CD4-positive, alpha-beta T cell treated with Interleukin-4 for 1 hour (primary cell): ENCODE measurements at regions not wholly inside any gene's neighbourhood (a gene's known extent, or its start where the extent isn't known, plus 50 kb on each side); places are given as distances from the start of the nearest gene placed in this dataset.

Experiments used
- DNase-seq, 2 donors: peaks; one replicate each; pipeline ENCODE4 v3.0.0-alpha.2; 2020 to 2022

- no peak for DNase-seq
Observed at GRCh38 chr9:115913696-115914095, 239.9 kb upstream of the PAPPA start.

- DNase-seq: no peak
Observed at GRCh38 chr9:115914291-115914690, 239.3 kb upstream of the PAPPA start.

DNA sequence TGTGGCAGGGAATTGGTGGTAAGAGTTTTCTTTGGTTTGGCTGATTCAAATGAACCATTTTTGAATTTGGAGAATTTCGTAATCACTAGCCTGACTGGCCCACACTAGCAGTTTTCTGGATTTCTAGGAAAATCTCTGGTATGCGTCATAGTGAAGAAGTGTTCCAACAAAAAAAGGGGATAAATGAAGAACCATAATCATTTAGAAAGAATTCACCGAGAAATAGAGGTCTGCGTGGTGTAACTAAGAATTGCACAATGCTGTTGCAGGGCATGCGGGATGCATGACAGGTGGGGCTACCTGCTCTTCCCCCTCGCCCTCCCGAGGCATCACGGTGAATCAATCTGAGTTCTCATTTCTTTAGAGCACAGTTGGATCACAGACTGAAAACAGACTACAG lies 232.3 kb upstream of the PAPPA start:
- no peak for DNase-seq

DNA sequence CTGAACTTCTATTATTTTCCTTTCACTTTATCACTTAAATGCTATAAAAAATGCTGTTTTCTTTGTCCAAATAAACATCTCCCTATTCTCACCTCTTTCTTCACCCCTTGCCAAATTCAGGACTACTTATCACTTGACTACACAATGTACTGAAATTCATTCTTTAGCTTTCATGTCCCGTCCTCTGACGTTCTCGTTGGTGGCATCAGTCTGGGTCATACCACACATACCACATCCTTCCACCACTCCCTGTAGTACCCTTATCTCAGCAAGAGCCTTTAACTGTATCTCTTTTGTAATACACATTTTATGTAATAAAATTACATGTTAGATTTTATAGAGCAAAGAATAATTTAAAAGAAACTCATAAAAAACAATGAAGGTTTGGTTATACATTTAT lies 231.1 kb upstream of the PAPPA start:
- DNase-seq: no peak

GRCh38 chr9:115923410-115923809 lies 230.2 kb upstream of the PAPPA start:
- no peak for DNase-seq

DNA sequence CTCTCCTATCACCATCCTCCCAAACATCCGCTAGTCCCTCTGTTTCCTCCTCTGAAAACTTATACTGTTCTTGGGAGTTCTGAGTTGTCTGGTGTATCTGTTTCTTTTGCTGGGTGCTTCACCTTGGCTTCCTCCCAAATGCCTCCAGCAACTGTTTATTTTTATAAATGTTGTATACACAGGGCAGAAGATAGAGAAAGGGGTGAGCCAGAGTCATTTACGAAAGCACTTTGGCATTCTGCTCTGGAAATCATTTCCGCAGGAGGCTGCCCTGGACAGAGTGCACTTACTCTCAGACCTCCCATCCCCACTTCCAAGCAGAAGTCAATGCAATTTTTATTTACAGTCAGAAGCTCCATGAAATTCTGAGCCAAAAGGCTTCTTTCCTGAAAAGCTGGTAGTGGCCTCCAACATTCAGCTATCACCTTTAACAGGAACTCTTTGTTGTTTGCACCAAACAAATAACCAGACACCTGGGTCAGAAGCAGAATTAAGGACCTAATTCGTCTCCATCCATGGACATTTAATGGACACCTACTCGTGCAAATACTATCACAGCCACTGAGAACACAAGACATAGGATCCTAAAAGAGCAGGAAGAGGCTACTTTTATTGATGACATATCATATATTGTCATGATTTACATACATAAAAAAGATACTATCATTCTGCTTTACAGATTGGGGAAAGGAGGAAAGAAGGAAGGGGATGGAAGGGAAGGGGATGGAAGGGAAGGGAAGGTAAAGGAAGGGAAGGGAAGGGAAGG lies 229.5 kb upstream of the PAPPA start:
- no peak for DNase-seq

GRCh38 chr9:115924669-115924987 lies 229.0 kb upstream of the PAPPA start:
- no peak for DNase-seq

DNA sequence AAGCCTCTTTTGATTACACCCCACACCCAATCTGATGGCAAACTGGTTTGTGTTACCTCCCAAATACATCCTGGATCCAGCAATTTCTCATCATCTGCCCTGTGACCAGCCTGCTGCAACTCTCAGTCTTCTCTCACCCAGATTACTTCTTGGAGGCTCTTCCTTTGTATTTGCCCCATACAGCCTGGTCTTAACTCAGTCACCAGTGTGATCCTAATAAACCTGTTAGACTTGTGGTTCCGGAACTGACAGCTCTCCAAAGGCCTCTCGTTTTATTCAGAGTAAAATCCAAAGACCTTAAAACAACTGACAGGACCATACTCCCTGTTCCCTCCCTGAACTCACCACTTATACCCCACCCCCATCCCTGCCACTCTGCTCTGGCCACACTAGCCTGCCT lies 228.2 kb upstream of the PAPPA start:
- no peak for DNase-seq

DNA sequence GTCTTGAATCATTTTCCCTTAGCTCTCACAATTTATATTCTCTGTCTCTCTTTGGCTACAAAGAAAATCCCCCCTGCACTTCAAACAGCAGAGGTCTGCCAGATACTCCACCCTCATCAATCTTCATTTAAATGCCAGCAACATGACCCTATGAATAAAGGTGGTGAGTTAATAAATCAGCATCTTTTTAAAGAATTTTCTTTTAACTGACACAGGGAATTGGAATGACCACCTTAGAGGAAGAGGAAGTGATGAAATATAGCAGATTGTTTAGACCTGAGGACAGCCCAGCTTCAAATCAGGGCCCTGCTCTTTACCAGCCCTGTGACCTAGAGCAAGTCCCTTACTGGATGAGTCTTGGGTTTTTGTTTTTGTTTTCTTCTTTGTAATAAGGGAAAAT lies 223.1 kb upstream of the PAPPA start:
- DNase-seq: no peak

DNA sequence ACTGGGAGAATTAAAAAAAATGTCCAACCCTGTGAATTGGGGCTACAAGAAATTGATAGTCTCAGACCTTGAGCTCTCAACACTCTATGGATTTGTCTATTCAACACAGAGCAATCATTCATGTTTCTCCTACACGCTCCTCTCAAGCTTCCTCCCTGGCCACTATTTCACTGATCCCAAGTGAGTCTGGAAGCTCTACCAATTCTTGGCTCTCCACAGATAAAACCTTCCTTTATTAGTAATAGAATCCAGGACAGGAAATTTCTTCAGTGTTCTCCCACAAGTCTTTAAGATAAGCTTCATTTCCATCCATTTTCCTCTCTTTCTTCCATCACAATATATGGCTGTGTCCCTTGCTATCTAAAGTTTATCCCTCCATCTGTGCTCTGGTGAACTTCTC lies 215.1 kb upstream of the PAPPA start:
- no peak for DNase-seq

- no peak for DNase-seq
Observed at GRCh38 chr9:115939065-115939765, 214.4 kb upstream of the PAPPA start.

DNA sequence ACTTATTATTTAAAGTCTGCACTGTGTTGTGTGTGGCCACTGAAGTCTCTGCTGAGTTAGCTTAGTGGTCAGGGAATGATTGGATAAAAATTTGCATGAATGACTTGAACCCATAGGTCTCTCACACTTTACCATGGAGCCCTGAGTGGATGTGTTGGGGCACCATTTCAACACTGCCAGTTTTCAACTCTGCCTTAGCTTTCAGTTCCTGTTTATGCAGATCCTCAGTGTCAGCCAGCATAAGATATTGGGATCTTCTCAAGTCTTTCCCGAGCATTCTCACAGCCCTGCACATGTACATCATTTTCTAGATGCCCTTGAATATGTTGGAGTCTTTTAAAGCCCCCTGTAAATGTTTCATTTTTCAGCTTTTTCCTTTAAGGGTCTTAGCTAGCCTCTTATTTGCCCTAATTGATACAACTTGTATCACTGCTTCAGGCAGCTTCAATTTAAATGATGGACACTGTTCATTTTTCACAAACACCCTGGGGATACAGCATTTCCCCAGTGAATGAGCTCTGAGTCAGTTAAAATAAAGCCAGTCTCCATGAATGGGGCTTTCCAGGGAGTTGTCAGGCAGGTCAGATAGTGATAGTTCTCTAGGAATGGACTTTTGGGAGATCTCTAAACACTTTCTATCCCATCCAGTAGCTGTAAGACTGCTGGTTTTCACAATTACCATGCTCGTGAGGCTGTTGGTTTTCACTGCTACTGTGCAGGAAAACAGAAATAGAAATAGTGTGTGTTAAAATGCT lies 211.9 kb upstream of the PAPPA start:
- DNase-seq: no peak

- no peak for DNase-seq
Observed at GRCh38 chr9:115943431-115944165, 210.0 kb upstream of the PAPPA start.

GRCh38 chr9:115944166-115944948 lies 209.2 kb upstream of the PAPPA start:
- no peak for DNase-seq

DNA sequence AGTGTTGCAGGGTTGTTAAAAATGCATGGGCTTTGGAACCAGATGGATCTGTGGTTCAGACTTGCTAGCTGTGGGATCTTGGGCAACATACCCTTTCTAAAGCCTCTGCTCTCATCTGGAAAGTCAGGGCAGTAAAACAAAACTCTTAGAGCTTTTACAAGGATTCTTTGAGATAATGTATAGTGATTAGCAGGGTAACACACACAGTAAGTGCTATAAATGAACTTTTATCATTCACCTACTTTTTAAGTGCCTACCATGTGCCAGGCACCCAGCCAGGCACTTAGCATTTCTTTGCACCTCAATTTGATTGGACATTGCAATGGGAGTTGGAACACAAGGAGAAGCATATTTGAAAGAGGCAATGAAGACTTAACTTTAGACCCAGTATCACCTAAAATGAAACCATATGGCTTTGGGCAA lies 208.6 kb upstream of the PAPPA start:
- no peak for DNase-seq

GRCh38 chr9:115946530-115946929 lies 207.1 kb upstream of the PAPPA start:
- no peak for DNase-seq

GRCh38 chr9:115951977-115952376 lies 201.6 kb upstream of the PAPPA start:
- no peak for DNase-seq

DNA sequence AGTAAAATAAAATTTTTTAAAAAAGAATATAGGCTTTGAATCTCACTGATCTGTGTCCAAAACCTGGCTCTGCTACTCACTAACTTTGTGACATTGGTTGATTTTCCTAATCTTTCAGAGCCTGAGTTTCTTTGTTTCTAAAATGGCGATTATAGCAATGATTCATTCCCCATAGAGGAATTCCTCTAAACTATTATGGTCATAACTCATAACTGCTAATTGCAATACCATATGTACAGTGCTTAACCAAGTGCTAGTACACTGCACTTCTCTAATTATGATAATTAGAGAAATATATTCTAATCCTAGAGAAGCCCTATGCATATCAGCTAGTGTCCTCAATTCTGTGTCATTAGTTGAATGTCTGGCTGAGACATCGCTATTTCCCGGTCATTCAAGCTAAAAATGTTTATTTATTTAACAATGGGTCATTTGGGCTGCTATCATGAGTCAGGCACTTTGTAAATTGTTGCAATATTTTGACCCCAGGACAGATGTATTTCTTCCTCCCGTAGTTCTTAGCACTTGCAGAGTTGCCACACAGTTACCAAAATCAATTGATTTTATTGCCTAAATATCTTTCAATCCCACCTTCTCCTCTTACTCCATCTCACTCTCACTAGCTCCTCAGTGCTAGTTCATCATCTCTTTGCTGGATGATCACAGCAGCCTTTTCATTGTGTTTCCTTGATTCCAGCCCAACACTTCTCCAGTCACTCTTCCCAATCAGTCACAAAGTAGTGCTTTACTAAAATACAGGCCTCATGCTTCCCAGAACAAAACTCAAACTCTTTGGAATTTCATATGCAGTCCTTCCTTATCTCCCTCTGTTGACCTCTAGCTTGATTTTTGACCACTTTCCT lies 200.9 kb upstream of the PAPPA start:
- DNase-seq: no peak

DNA sequence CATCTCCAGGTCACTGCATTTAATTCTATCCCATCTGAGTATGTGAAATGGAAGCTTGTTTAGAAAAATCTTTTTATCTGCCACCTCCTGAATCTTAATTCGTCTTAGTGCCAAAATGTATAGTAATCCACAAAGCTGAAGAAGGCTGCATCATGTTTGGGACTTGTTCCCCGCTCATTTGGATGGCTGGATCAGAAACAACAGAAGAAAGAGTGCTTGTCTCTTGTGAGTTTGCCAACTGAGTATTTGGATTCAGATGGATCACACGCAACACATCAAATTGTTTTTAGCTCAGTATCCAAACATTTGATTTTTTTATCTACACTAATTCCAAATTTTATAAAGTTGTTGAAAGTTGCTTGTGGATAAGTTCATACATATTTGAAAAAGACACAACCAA lies 197.2 kb upstream of the PAPPA start:
- no peak for DNase-seq

DNA sequence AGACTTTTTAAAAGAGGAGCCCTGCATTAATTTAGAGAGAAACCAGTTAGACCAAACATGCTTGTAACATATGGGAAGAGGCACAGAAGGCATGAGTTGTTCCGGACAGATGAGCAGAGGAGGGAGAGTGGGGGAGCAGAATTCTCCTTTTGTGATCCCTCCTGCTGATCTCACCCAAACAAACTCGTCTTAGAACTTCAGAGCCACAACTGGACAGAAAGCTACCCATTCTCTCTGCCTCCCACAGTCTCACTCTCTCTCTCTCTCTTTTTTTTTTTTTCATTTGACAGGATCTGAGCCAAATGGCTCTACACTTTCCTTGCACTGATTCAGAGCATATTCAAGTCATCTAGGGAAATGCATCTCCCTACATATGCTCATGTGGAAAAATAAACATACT lies 196.0 kb upstream of the PAPPA start:
- no peak for DNase-seq

GRCh38 chr9:115964710-115965347 lies 188.8 kb upstream of the PAPPA start:
- DNase-seq: no peak
